Mesendoderm (in vitro differentiated cells): ENCODE measurements at regions not wholly inside any gene's neighbourhood (a gene's known extent, or its start where the extent isn't known, plus 50 kb on each side); places are given as distances from the start of the nearest gene placed in this dataset.

Source experiments
- DNase-seq: peaks from one replicate; pipeline ENCODE4 v3.0.0; 2013
- H2AK5ac ChIP-seq: 2 replicates; pipeline ENCODE4 v1.6.1; 2013; ENCODE audit warnings: low read length, inconsistent platforms
- H2BK120ac ChIP-seq: 2 replicates; pipeline ENCODE4 v1.6.1; 2013; ENCODE audit warnings: low read depth, mild to moderate bottlenecking, low read length, moderate library complexity, mixed read lengths
- H2BK15ac ChIP-seq: replicated peaks from 2 replicates; pipeline ENCODE4 v1.6.1; 2013; ENCODE audit warnings: low read depth, mild to moderate bottlenecking, moderate library complexity
- H2BK5ac ChIP-seq: 2 replicates; pipeline ENCODE4 v1.6.1; 2013; ENCODE audit warnings: low read length, inconsistent platforms
- H3K18ac ChIP-seq: 2 replicates; pipeline ENCODE4 v1.6.1; 2013; ENCODE audit warnings: mild to moderate bottlenecking, low read length, mixed read lengths
- H3K23ac ChIP-seq: one replicate; pipeline ENCODE4 v1.6.1; 2013; ENCODE audit warnings: low read length
- H3K27ac ChIP-seq: 2 replicates; pipeline ENCODE4 v1.5.1; 2013; ENCODE audit warnings: low read depth, mild to moderate bottlenecking, inconsistent platforms, low read length, moderate library complexity
- H3K27me3 ChIP-seq: 2 replicates; pipeline ENCODE4 v1.6.1; 2013; ENCODE audit warnings: low read length, control low read depth, mild to moderate bottlenecking, inconsistent platforms; ENCODE audit not compliant: insufficient read depth, poor library complexity
- H3K36me3 ChIP-seq: 2 replicates; pipeline ENCODE4 v1.6.1; 2013; ENCODE audit warnings: low read length, inconsistent platforms; ENCODE audit not compliant: control insufficient read depth, insufficient read depth
- H3K4ac ChIP-seq: one replicate; pipeline ENCODE4 v1.6.1; 2013; ENCODE audit warnings: low read depth, mild to moderate bottlenecking, low read length, moderate library complexity
- H3K4me1 ChIP-seq: 2 replicates; pipeline ENCODE4 v1.6.1; 2013; ENCODE audit warnings: low read depth, low read length, inconsistent platforms; ENCODE audit not compliant: control insufficient read depth
- H3K4me2 ChIP-seq: 2 replicates; pipeline ENCODE4 v1.6.1; 2013; ENCODE audit warnings: low read length
- H3K4me3 ChIP-seq: 2 replicates; pipeline ENCODE4 v1.5.1; 2013; ENCODE audit warnings: mild to moderate bottlenecking, low read length
- H3K56ac ChIP-seq: one replicate; pipeline ENCODE4 v1.6.1; 2013; ENCODE audit warnings: low read length
- H3K79me1 ChIP-seq: 2 replicates; pipeline ENCODE4 v1.6.1; 2013; ENCODE audit warnings: low read length, inconsistent platforms
- H3K79me2 ChIP-seq: 2 replicates; pipeline ENCODE4 v1.6.1; 2013; ENCODE audit warnings: mild to moderate bottlenecking, low read length; ENCODE audit not compliant: control insufficient read depth, insufficient read depth
- H3K9ac ChIP-seq: 2 replicates; pipeline ENCODE4 v1.6.1; 2013; ENCODE audit warnings: low read length, inconsistent platforms
- H4K5ac ChIP-seq: one replicate; pipeline ENCODE4 v1.6.1; 2013; ENCODE audit warnings: low read length
- H4K8ac ChIP-seq: one replicate; pipeline ENCODE4 v1.6.1; 2013; ENCODE audit warnings: low read depth, mild to moderate bottlenecking, control low read depth, low read length, moderate library complexity
- WGBS: extraction: QIAGEN DNeasy Blood & Tissue Kit; methylation state at CpG from one replicate; pipeline ENCODE4 v1.1.7; 2013; ENCODE audit warnings: low lambda C conversion rate, missing lambda C conversion rate; ENCODE audit not compliant: insufficient coverage; ENCODE audit errors: extremely low coverage; 5-methylcytosine and 5-hydroxymethylcytosine counted together

DNA sequence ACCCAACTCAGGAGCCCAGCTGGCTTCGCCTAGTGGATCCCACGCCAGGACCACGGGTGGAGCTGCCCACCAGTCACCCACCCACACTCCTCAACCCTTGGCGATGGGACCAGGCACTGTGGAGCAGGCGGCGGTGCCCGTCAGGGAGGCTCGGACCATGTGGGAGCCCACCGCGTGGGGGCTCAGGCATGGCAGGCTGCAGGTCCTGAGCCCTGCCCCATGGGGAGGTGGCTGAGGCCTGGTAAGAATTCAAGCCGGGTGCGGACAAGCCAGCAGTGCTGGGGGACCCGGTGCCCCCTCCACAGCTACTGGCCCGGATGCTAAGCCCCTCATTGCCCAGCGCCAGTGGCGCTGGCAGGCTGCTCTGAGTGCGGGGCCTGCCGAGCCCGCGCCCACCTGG is 123.1 kb upstream of the LGSN start:
- Histone ChIP-seq H3K27ac (no peak overlapping the region), H3K4me2 (no peak overlapping the region), H2BK15ac (no peak overlapping the region), H2BK120ac (no peak overlapping the region), H3K4me1 (no peaks in the 10 kb centered on the region), H3K9ac (no peak overlapping the region), H2AK5ac (no peak overlapping the region), H3K36me3 (no peaks in the 10 kb centered on the region), H3K56ac (no peak overlapping the region), H3K79me2 (no peaks in the 10 kb centered on the region), H3K18ac (no peak overlapping the region), H3K27me3 (no peaks in the 10 kb centered on the region), H3K23ac (no peak overlapping the region), H4K5ac (no peak overlapping the region), H4K8ac (no peak overlapping the region), H2BK5ac (no peak overlapping the region), H3K4me3 (no peak overlapping the region), H3K4ac (no peak overlapping the region), H3K79me1 (no peaks in the 10 kb centered on the region)
- DNase-seq, result no peak
- no CpG with 5 or more reads among the region's 20 CpGs for WGBS

DNA sequence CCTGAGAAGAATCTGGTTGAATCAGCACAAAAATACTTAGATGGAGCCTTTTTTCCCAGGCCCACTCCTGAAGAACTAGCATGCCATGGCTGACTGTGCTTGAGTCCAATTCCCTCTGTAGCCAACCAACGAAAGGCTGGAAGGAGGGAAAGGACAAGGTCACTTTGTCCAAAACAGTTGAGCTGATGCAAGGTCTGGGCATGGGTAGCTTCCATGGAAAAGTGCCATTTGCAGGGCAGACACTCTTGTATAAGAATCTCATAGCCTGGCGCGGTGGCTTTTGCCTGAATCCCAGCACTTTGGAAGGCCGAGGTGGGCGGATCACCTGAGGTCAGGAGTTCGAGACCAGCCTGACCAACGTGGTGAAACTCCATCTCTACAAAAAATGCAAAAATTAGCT is 125.0 kb upstream of the LGSN start:
- no peaks in the 10 kb centered on the region for H3K79me1 ChIP-seq
- no peaks in the 10 kb centered on the region for H3K79me2 ChIP-seq
- no peak for DNase-seq
- no peaks in the 10 kb centered on the region for H3K4me1 ChIP-seq
- H3K4me3 ChIP-seq, result no peak overlapping the region
- no peak overlapping the region for H3K4ac ChIP-seq
- no peak overlapping the region for H3K23ac ChIP-seq
- no peak overlapping the region for H2BK15ac ChIP-seq
- no peak overlapping the region for H3K4me2 ChIP-seq
- no peak overlapping the region for H4K5ac ChIP-seq
- no peak overlapping the region for H2BK120ac ChIP-seq
- no peak overlapping the region for H3K9ac ChIP-seq
- no peak overlapping the region for H2BK5ac ChIP-seq
- no peak overlapping the region for H3K18ac ChIP-seq
- no peak overlapping the region for H2AK5ac ChIP-seq
- no peaks in the 10 kb centered on the region for H3K27me3 ChIP-seq
- no peak overlapping the region for H3K27ac ChIP-seq
- no peak overlapping the region for H4K8ac ChIP-seq
- no CpG with 5 or more reads among the region's 7 CpGs for WGBS
- no peak overlapping the region for H3K56ac ChIP-seq
- H3K36me3 ChIP-seq, result no peaks in the 10 kb centered on the region

DNA sequence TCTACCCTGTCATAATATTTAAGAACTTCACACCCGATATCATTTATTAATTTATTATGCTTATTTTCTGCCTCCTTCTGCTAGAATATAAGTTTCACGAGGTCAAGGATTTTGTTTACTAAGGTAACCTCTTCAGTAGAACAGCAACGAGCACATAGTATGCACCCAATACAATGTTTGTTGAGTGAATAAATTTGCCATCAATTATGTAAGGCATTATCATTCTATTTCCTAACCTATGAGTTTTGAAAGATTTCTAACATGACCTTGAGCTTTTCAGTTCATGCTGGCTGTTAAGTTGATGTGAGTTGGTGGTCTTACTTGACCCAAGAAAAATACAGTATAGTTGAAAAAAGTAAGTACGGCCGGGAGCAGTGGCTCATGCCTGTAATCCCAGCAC is 125.9 kb upstream of the LOC128125822 start:
- no peak overlapping the region for H4K5ac ChIP-seq
- H3K4me1 ChIP-seq, result no peaks in the 10 kb centered on the region
- H3K27me3 ChIP-seq, result no peaks in the 10 kb centered on the region
- H3K4ac ChIP-seq, result no peak overlapping the region
- no peaks in the 10 kb centered on the region for H3K36me3 ChIP-seq
- H3K4me2 ChIP-seq, result no peak overlapping the region
- no peaks in the 10 kb centered on the region for H3K79me1 ChIP-seq
- no peaks in the 10 kb centered on the region for H3K79me2 ChIP-seq
- no peak overlapping the region for H2AK5ac ChIP-seq
- H3K18ac ChIP-seq, result no peak overlapping the region
- no peak for DNase-seq
- H3K27ac ChIP-seq, result no peak overlapping the region
- H4K8ac ChIP-seq, result no peak overlapping the region
- no peak overlapping the region for H3K23ac ChIP-seq
- H3K4me3 ChIP-seq, result no peak overlapping the region
- H3K56ac ChIP-seq, result no peak overlapping the region
- H2BK15ac ChIP-seq, result no peak overlapping the region
- H2BK120ac ChIP-seq, result no peak overlapping the region
- no peak overlapping the region for H2BK5ac ChIP-seq
- WGBS, result 100% methylated on average over 1 of the region's 5 CpGs
- H3K9ac ChIP-seq, result no peak overlapping the region

DNA sequence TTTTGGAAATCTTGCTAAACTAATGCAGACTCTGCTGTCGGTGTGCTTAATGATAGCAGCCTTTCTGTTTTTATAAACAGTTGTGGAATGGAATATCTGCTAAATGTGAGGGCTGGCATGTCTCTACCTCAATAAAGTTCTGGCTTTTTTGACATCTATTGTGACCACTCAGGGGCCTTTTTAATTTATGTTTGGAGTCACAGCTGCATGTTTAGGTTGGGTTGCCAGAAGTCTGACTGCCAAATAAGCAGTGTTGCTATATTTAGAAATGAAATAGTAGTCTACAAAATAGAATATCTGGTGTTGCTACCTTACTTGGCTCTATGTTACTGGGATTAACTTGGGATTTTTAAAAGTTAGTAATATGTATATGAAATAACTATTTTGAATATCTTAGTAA is 125.1 kb upstream of the LOC128125822 start:
- Histone ChIP-seq H4K8ac (no peak overlapping the region), H3K18ac (no peak overlapping the region), H2BK15ac (no peak overlapping the region), H3K79me1 (no peaks in the 10 kb centered on the region), H3K4me3 (no peak overlapping the region), H2BK5ac (no peak overlapping the region), H2BK120ac (no peak overlapping the region), H3K4me1 (no peaks in the 10 kb centered on the region), H3K4ac (no peak overlapping the region), H3K9ac (no peak overlapping the region), H3K27me3 (no peaks in the 10 kb centered on the region), H3K79me2 (no peaks in the 10 kb centered on the region), H3K4me2 (no peak overlapping the region), H4K5ac (no peak overlapping the region), H2AK5ac (no peak overlapping the region), H3K23ac (no peak overlapping the region), H3K36me3 (no peaks in the 10 kb centered on the region), H3K27ac (no peak overlapping the region), H3K56ac (no peak overlapping the region)
- DNase-seq, result no peak
- no CpG with 5 or more reads among the region's 1 CpG for WGBS

DNA sequence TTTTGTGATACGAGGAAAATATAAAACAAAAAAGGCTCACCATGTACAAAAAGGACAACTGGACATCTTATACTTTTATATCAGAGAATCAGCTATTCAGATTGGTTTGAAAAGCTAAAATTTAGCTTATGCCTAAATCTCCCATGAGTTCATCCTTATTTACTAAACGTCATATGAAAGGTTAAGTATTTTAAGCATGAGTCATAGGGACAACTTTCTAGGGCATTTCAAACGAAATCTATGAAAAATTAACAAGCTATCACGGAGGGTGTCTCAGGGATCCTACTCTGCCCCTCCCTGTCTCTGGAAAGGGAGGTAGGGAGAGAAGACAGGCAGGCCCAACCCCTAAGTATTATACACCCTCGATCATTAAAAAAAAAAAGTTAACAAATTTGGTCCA is 124.1 kb upstream of the LOC128125822 start:
- Histone ChIP-seq H3K9ac (no peak overlapping the region), H3K27me3 (no peaks in the 10 kb centered on the region), H3K23ac (no peak overlapping the region), H2BK5ac (no peak overlapping the region), H3K56ac (no peak overlapping the region), H3K4me3 (no peak overlapping the region), H3K18ac (no peak overlapping the region), H3K4me2 (no peak overlapping the region), H3K4ac (no peak overlapping the region), H2BK15ac (no peak overlapping the region), H2AK5ac (no peak overlapping the region), H3K27ac (no peak overlapping the region), H4K8ac (no peak overlapping the region), H3K79me1 (no peaks in the 10 kb centered on the region), H2BK120ac (no peak overlapping the region), H3K4me1 (no peaks in the 10 kb centered on the region), H4K5ac (no peak overlapping the region), H3K36me3 (no peaks in the 10 kb centered on the region), H3K79me2 (no peaks in the 10 kb centered on the region)
- DNase-seq, result no peak
- WGBS, result no CpG with 5 or more reads among the region's 5 CpGs

DNA sequence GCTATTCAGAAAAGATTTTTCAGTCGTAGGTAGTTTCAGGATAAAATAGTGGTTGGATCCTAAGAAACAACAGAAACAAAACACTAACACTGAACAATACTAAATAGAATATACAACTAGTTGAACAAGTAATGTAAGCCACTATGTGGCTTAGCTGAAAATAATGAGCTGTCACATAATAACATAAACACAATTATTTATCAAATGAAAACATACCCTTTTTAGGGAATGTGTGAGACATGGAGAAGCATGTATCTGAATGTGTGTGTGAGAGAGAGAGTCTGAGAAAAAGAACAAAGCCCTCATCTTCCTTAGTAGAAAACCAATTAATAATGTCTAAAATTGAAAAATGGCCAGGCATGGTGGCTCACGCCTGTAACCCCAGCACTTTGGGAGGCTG is 122.6 kb upstream of the LOC128125822 start:
- Histone ChIP-seq H3K18ac (no peak overlapping the region), H3K79me1 (no peaks in the 10 kb centered on the region), H3K9ac (no peak overlapping the region), H4K5ac (no peak overlapping the region), H3K36me3 (no peaks in the 10 kb centered on the region), H3K4me3 (no peak overlapping the region), H3K23ac (no peak overlapping the region), H3K56ac (no peak overlapping the region), H3K4me2 (no peak overlapping the region), H2BK5ac (no peak overlapping the region), H2BK120ac (no peak overlapping the region), H4K8ac (no peak overlapping the region), H2AK5ac (no peak overlapping the region), H3K4me1 (no peaks in the 10 kb centered on the region), H3K4ac (no peak overlapping the region), H3K79me2 (no peaks in the 10 kb centered on the region), H3K27me3 (no peaks in the 10 kb centered on the region), H3K27ac (no peak overlapping the region), H2BK15ac (no peak overlapping the region)
- DNase-seq, result no peak
- WGBS, result no CpG with 5 or more reads among the region's 2 CpGs
